ENCODE measurements at regions not wholly inside any gene's neighbourhood (a gene's known extent, or its start where the extent isn't known, plus 50 kb on each side); places are given as distances from the start of the nearest gene placed in this dataset.

DNA sequence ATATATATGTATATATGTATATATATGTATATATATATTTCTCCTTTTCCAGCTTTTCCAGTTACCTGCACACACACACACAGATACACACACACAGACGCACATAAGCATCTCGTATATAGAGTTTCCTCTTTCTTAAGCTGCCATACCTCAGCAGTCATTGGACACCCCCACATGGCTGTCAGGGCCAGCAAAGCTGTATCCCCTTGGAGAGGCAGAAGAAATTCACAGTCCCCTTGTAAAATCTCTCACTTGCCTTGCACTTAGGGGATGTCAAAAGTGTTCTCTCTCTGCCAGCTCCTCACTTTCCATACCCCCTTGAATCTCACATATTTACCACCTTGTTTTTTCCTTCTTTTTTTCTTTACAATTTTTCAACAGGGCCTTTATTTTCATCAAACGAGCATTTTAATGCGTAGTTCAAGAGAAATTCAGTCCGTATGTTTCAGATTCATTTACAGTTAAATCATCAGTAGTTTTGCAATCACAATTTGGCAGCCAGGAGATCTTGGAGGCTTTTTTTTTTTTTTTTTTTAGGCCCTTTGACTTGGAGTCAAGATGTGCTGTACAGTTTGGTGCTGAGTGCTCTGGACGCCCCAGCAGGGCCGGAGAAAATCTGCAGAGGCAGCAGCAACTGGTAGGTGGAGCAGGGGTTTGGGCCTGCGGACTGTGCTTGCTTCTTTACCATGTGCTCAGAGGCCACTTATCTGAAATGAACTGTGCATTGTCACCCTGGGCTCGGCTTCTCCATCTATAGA is 244.9 kb upstream of the KLF4 start:
- DNase-seq (ENCODE audit: low spot score) = no peak
- Histone ChIP-seq H3K27me3 (ENCODE audit: insufficient read depth, poor library complexity, severe bottlenecking) (no peaks in the 10 kb centered on the region), H3K4me3 (ENCODE audit: severe bottlenecking) (no peak overlapping the region), H3K9me3 (ENCODE audit: severe bottlenecking) (no peaks in the 10 kb centered on the region), H3K4me1 (ENCODE audit: insufficient read depth, poor library complexity, severe bottlenecking) (peaks cover 53% of the 10 kb centered on the region), H3K36me3 (ENCODE audit: low read depth) (no peaks in the 10 kb centered on the region), H3K27ac (ENCODE audit: poor library complexity, severe bottlenecking) (peak overlapping the region; percentile 79)
- ATAC-seq (ENCODE audit: low read depth) = peak; percentile 13; the same call in 2 of the 3 replicates
- TF ChIP-seq, protein P1, sequence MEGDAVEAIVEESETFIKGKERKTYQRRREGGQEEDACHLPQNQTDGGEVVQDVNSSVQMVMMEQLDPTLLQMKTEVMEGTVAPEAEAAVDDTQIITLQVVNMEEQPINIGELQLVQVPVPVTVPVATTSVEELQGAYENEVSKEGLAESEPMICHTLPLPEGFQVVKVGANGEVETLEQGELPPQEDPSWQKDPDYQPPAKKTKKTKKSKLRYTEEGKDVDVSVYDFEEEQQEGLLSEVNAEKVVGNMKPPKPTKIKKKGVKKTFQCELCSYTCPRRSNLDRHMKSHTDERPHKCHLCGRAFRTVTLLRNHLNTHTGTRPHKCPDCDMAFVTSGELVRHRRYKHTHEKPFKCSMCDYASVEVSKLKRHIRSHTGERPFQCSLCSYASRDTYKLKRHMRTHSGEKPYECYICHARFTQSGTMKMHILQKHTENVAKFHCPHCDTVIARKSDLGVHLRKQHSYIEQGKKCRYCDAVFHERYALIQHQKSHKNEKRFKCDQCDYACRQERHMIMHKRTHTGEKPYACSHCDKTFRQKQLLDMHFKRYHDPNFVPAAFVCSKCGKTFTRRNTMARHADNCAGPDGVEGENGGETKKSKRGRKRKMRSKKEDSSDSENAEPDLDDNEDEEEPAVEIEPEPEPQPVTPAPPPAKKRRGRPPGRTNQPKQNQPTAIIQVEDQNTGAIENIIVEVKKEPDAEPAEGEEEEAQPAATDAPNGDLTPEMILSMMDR (IDR thresholded peaks at IDR 0.05; ENCODE audit: poor library complexity, severe bottlenecking) = no peak

GRCh38 chr9:107733523-107733894 is 243.9 kb upstream of the KLF4 start:
- no peaks in the 10 kb centered on the region for H3K27me3 ChIP-seq (ENCODE audit: insufficient read depth, poor library complexity, severe bottlenecking)
- H3K4me3 ChIP-seq (ENCODE audit: severe bottlenecking) = no peak overlapping the region
- H3K36me3 ChIP-seq (ENCODE audit: low read depth) = no peaks in the 10 kb centered on the region
- peaks cover 44% of the 10 kb centered on the region for H3K4me1 ChIP-seq (ENCODE audit: insufficient read depth, poor library complexity, severe bottlenecking)
- TF ChIP-seq, protein P1 (IDR thresholded peaks at IDR 0.05; ENCODE audit: poor library complexity, severe bottlenecking) = no peak
- ATAC-seq (ENCODE audit: low read depth) = no peak
- H3K9me3 ChIP-seq (ENCODE audit: severe bottlenecking) = no peaks in the 10 kb centered on the region
- peak overlapping the region; percentile 79 for H3K27ac ChIP-seq (ENCODE audit: poor library complexity, severe bottlenecking)
- DNase-seq (ENCODE audit: low spot score) = no peak

- peaks cover 38% of the 10 kb centered on the region for H3K4me1 ChIP-seq (ENCODE audit: insufficient read depth, poor library complexity, severe bottlenecking)
- no peak overlapping the region for H3K4me3 ChIP-seq (ENCODE audit: severe bottlenecking)
- peak overlapping the region; percentile 79 for H3K27ac ChIP-seq (ENCODE audit: poor library complexity, severe bottlenecking)
- DNase-seq (ENCODE audit: low spot score) (peak; percentile 71), ATAC-seq (ENCODE audit: low read depth) (peak; percentile 75)
- no peaks in the 10 kb centered on the region for H3K36me3 ChIP-seq (ENCODE audit: low read depth)
- no peaks in the 10 kb centered on the region for H3K9me3 ChIP-seq (ENCODE audit: severe bottlenecking)
- H3K27me3 ChIP-seq (ENCODE audit: insufficient read depth, poor library complexity, severe bottlenecking) = no peaks in the 10 kb centered on the region
- TF ChIP-seq, protein P1 (IDR thresholded peaks at IDR 0.05; ENCODE audit: poor library complexity, severe bottlenecking) = no peak
Measured at GRCh38 chr9:107732781-107733522, 243.4 kb upstream of the KLF4 start.

GRCh38 chr9:107731115-107731762 is 241.7 kb upstream of the KLF4 start:
- no peak for ATAC-seq (ENCODE audit: low read depth)
- peaks cover 31% of the 10 kb centered on the region for H3K4me1 ChIP-seq (ENCODE audit: insufficient read depth, poor library complexity, severe bottlenecking)
- no peaks in the 10 kb centered on the region for H3K9me3 ChIP-seq (ENCODE audit: severe bottlenecking)
- no peak overlapping the region for H3K27ac ChIP-seq (ENCODE audit: poor library complexity, severe bottlenecking)
- H3K27me3 ChIP-seq (ENCODE audit: insufficient read depth, poor library complexity, severe bottlenecking) = no peaks in the 10 kb centered on the region
- TF ChIP-seq, protein P1 (IDR thresholded peaks at IDR 0.05; ENCODE audit: poor library complexity, severe bottlenecking) = no peak
- H3K36me3 ChIP-seq (ENCODE audit: low read depth) = no peaks in the 10 kb centered on the region
- H3K4me3 ChIP-seq (ENCODE audit: severe bottlenecking) = no peak overlapping the region
- DNase-seq (ENCODE audit: low spot score) = no peak

Data from RWPE2 (cell line).